ENCODE measurements at regions not wholly inside any gene's neighbourhood (a gene's known extent, or its start where the extent isn't known, plus 50 kb on each side); places are given as distances from the start of the nearest gene placed in this dataset.
A peak's percentile ranks its signal among the peaks of the same experiment; 100 is the strongest.

DNA sequence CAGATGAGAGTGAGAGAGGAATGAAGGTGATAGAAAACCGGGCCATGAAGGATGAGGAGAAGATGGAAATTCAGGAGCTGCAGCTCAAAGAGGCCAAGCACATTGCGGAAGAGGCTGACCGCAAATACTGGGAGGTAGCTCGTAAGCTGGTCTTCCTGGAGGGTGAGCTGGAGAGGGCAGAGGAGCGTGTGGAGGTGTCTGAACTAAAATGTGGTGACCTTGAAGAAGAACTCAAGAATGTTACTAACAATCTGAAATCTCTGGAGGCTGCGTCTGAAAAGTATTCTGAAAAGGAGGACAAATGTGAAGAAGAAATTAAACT lies 88.9 kb downstream of the EOMES start:
- TF ChIP-seq POLR2AphosphoS5 (IDR thresholded peaks at IDR 0.05; ENCODE audit: low read depth, low read length): no peak
- no peak for TF ChIP-seq TAF1 (IDR thresholded peaks at IDR 0.05; ENCODE audit: low read depth, low read length)
- no peak for TF ChIP-seq POLR2A (IDR thresholded peaks at IDR 0.05; ENCODE audit: low read depth, low read length)
- no peak for TF ChIP-seq SPI1 (IDR thresholded peaks at IDR 0.05; ENCODE audit: low read depth, low read length)
- TF ChIP-seq POU2F2 (IDR thresholded peaks at IDR 0.05; ENCODE audit: low read depth, low read length): no peak
- no peak for TF ChIP-seq PAX5 (IDR thresholded peaks at IDR 0.05; ENCODE audit: insufficient read depth, low read length, severe bottlenecking)
- DNase-seq (ENCODE audit: insufficient read length, low spot score) (no peak), FAIRE-seq (peak; percentile 85)

- DNase-seq (ENCODE audit: insufficient read length, low spot score): peak; percentile 45
Measured at GRCh38 chr3:27632431-27633223, 89.5 kb downstream of the EOMES start.

DNA sequence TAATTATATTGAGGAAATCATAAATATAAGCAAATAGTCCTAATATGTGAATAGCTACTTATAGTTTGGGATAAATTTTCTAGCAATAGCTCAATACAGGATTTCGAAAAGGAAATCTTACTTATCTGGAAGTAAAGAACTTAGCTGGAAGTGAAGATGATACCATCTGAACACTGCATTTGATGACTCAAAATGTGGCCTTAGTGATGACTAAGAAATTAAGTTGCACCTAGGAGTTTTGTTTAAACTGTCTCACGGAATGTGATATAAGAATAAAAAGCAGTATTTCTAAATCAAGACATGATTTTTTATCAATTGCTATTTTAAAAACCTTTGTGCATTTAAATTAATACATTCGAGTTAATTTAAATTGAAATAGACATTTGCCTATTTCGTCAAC lies 91.2 kb downstream of the EOMES start:
- FAIRE-seq (no peak), DNase-seq (ENCODE audit: insufficient read length, low spot score) (no peak)
- TF ChIP-seq POU2F2 (IDR thresholded peaks at IDR 0.05; ENCODE audit: low read depth, low read length) (no peak), POLR2A (IDR thresholded peaks at IDR 0.05; ENCODE audit: low read depth, low read length) (no peak), TAF1 (IDR thresholded peaks at IDR 0.05; ENCODE audit: low read depth, low read length) (no peak), SPI1 (IDR thresholded peaks at IDR 0.05; ENCODE audit: low read depth, low read length) (no peak), POLR2AphosphoS5 (IDR thresholded peaks at IDR 0.05; ENCODE audit: low read depth, low read length) (no peak), PAX5 (IDR thresholded peaks at IDR 0.05; ENCODE audit: insufficient read depth, low read length, severe bottlenecking) (no peak)

More at GRCh38 chr3:27632431-27633223, 89.5 kb downstream of the EOMES start:
- TF ChIP-seq POLR2AphosphoS5 (IDR thresholded peaks at IDR 0.05; ENCODE audit: low read depth, low read length) (no peak), POLR2A (IDR thresholded peaks at IDR 0.05; ENCODE audit: low read depth, low read length) (no peak), POU2F2 (IDR thresholded peaks at IDR 0.05; ENCODE audit: low read depth, low read length) (no peak), PAX5 (IDR thresholded peaks at IDR 0.05; ENCODE audit: insufficient read depth, low read length, severe bottlenecking) (no peak), TAF1 (IDR thresholded peaks at IDR 0.05; ENCODE audit: low read depth, low read length) (no peak), SPI1 (IDR thresholded peaks at IDR 0.05; ENCODE audit: low read depth, low read length) (no peak)
- no peak for FAIRE-seq

GRCh38 chr3:27629366-27629765 lies 92.8 kb downstream of the EOMES start:
- DNase-seq (ENCODE audit: insufficient read length, low spot score) (no peak), FAIRE-seq (no peak)
- no peak for TF ChIP-seq POU2F2 (IDR thresholded peaks at IDR 0.05; ENCODE audit: low read depth, low read length)
- no peak for TF ChIP-seq POLR2AphosphoS5 (IDR thresholded peaks at IDR 0.05; ENCODE audit: low read depth, low read length)
- TF ChIP-seq SPI1 (IDR thresholded peaks at IDR 0.05; ENCODE audit: low read depth, low read length): no peak
- TF ChIP-seq TAF1 (IDR thresholded peaks at IDR 0.05; ENCODE audit: low read depth, low read length): no peak
- no peak for TF ChIP-seq PAX5 (IDR thresholded peaks at IDR 0.05; ENCODE audit: insufficient read depth, low read length, severe bottlenecking)
- no peak for TF ChIP-seq POLR2A (IDR thresholded peaks at IDR 0.05; ENCODE audit: low read depth, low read length)

- no peak for FAIRE-seq
Measured at GRCh38 chr3:27628026-27628750, 93.9 kb downstream of the EOMES start.

GRCh38 chr3:27626596-27627118 lies 95.5 kb downstream of the EOMES start:
- TF ChIP-seq POLR2A (IDR thresholded peaks at IDR 0.05; ENCODE audit: low read depth, low read length) (no peak), SPI1 (IDR thresholded peaks at IDR 0.05; ENCODE audit: low read depth, low read length) (no peak), POLR2AphosphoS5 (IDR thresholded peaks at IDR 0.05; ENCODE audit: low read depth, low read length) (no peak), POU2F2 (IDR thresholded peaks at IDR 0.05; ENCODE audit: low read depth, low read length) (no peak)
- DNase-seq (ENCODE audit: insufficient read length, low spot score) (no peak), FAIRE-seq (no peak)

More at GRCh38 chr3:27628026-27628750, 93.9 kb downstream of the EOMES start:
- no peak for TF ChIP-seq POLR2AphosphoS5 (IDR thresholded peaks at IDR 0.05; ENCODE audit: low read depth, low read length)
- peak; percentile 52 for TF ChIP-seq SPI1 (IDR thresholded peaks at IDR 0.05; ENCODE audit: low read depth, low read length)
- TF ChIP-seq TAF1 (IDR thresholded peaks at IDR 0.05; ENCODE audit: low read depth, low read length): no peak
- no peak for DNase-seq (ENCODE audit: insufficient read length, low spot score)

- no peak for FAIRE-seq
- no peak for DNase-seq (ENCODE audit: insufficient read length, low spot score)
- TF ChIP-seq POLR2AphosphoS5 (IDR thresholded peaks at IDR 0.05; ENCODE audit: low read depth, low read length) (no peak), SPI1 (IDR thresholded peaks at IDR 0.05; ENCODE audit: low read depth, low read length) (no peak), POLR2A (IDR thresholded peaks at IDR 0.05; ENCODE audit: low read depth, low read length) (no peak), POU2F2 (IDR thresholded peaks at IDR 0.05; ENCODE audit: low read depth, low read length) (no peak), PAX5 (IDR thresholded peaks at IDR 0.05; ENCODE audit: insufficient read depth, low read length, severe bottlenecking) (no peak), TAF1 (IDR thresholded peaks at IDR 0.05; ENCODE audit: low read depth, low read length) (no peak)
Measured at GRCh38 chr3:27625864-27626263, 96.3 kb downstream of the EOMES start.

DNA sequence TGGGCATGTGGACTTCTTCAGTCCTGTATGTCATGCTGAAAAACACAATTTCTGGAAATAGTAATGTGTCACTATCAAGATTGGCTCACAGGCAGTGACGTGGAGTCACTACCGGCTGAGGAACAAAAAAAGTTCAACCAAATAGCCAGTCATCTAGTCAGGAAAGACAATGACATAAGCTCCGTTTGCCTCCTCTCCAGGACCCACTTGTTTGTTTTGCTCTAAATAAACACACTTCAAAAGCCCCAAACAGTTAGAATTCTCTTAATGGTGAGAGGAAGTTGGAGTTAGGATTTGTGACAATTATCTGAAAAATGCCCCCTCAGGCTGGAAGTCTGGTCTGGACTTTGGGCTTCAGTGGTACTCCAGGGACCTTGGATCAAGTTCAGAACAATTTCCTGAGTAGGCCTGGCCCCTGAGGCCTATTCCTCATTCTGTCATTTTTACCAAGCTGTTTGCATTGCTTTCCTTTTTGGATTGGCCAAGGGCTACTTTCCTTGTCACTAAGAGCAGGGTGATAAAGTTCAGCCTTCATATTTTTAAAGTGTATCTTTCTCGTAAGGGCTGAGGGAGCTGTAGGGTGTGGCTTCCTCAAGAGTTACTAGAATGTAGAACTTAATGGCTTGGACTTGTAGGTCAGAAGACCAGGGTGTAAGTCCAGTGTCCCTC lies 98.9 kb downstream of the EOMES start:
- no peak for FAIRE-seq
- TF ChIP-seq POLR2AphosphoS5 (IDR thresholded peaks at IDR 0.05; ENCODE audit: low read depth, low read length): no peak
- no peak for TF ChIP-seq TAF1 (IDR thresholded peaks at IDR 0.05; ENCODE audit: low read depth, low read length)
- TF ChIP-seq PAX5 (IDR thresholded peaks at IDR 0.05; ENCODE audit: insufficient read depth, low read length, severe bottlenecking): no peak
- no peak for TF ChIP-seq POU2F2 (IDR thresholded peaks at IDR 0.05; ENCODE audit: low read depth, low read length)
- no peak for TF ChIP-seq SPI1 (IDR thresholded peaks at IDR 0.05; ENCODE audit: low read depth, low read length)
- TF ChIP-seq POLR2A (IDR thresholded peaks at IDR 0.05; ENCODE audit: low read depth, low read length): no peak
- DNase-seq (ENCODE audit: insufficient read length, low spot score): no peak

DNA sequence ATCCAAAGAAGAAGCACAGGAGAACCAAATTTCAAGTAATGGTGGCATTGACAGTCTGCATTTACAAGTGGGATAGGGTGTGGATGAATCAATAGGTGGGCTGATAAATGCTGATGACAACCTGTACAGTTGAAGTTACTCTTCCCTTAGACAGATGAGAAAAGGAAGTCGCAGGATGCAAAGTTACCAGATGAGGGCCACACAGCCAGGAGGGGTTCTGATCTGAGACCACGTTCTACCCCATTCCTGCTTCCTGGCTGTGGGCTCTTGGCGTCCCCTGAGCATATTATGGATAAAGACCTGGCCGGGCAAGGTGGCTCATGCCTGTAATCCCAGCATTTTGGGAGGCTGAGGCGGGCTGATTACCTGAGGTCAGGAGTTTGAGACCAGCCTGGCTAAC lies 104.6 kb downstream of the EOMES start:
- TF ChIP-seq TAF1 (IDR thresholded peaks at IDR 0.05; ENCODE audit: low read depth, low read length) (no peak), POU2F2 (IDR thresholded peaks at IDR 0.05; ENCODE audit: low read depth, low read length) (no peak)
- no peak for FAIRE-seq
- no peak for DNase-seq (ENCODE audit: insufficient read length, low spot score)

Data from GM12891 (cell line).